ENCODE measurements at regions not wholly inside any gene's neighbourhood (a gene's known extent, or its start where the extent isn't known, plus 50 kb on each side); places are given as distances from the start of the nearest gene placed in this dataset.

DNA sequence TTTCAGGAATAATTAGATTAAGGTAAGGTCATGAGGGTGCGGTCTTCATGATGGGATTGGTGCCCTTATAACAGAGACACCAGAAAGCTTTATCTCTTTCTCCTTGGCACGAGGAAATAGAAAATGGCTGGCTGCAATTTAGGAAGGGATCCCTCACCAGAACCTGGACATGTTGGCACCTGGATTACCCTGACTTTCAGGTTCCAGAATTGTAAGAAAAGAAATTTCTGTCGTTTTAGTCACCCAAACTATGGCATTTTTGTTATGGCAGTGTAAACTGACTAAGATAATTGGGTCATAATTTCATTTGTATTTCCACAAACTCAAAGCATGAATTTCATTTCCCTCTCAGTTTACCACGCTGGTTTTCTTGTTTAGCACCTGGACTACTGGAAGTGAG, 473.6 kb downstream of the PTH2R start:
- TF ChIP-seq, protein P1, sequence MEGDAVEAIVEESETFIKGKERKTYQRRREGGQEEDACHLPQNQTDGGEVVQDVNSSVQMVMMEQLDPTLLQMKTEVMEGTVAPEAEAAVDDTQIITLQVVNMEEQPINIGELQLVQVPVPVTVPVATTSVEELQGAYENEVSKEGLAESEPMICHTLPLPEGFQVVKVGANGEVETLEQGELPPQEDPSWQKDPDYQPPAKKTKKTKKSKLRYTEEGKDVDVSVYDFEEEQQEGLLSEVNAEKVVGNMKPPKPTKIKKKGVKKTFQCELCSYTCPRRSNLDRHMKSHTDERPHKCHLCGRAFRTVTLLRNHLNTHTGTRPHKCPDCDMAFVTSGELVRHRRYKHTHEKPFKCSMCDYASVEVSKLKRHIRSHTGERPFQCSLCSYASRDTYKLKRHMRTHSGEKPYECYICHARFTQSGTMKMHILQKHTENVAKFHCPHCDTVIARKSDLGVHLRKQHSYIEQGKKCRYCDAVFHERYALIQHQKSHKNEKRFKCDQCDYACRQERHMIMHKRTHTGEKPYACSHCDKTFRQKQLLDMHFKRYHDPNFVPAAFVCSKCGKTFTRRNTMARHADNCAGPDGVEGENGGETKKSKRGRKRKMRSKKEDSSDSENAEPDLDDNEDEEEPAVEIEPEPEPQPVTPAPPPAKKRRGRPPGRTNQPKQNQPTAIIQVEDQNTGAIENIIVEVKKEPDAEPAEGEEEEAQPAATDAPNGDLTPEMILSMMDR (IDR thresholded peaks at IDR 0.05) = no peak
- no peak for TF ChIP-seq POLR2A (IDR thresholded peaks at IDR 0.05)
